KMS-11 (cell line): ENCODE measurements at regions not wholly inside any gene's neighbourhood (a gene's known extent, or its start where the extent isn't known, plus 50 kb on each side); places are given as distances from the start of the nearest gene placed in this dataset.

Experiments
- H2AFZ ChIP-seq: fragments of 200-600 bp; sonication (generic); 2 replicates; pipeline ENCODE4 v1.6.1; 2016; ENCODE audit warnings: antibody characterized with exemption, mixed run types, low read depth
- H3K27ac ChIP-seq: fragments of 200-600 bp; sonication (generic); 2 replicates; pipeline ENCODE4 v1.6.1; 2016; ENCODE audit warnings: mild to moderate bottlenecking, mixed run types
- H3K27me3 ChIP-seq: fragments of 200-600 bp; sonication (generic); 2 replicates; pipeline ENCODE4 v1.6.1; 2017; ENCODE audit warnings: mild to moderate bottlenecking, low read depth, mixed run types, moderate library complexity; ENCODE audit not compliant: insufficient read depth
- H3K36me3 ChIP-seq: fragments of 200-600 bp; sonication (generic); 2 replicates; pipeline ENCODE4 v1.6.1; 2017; ENCODE audit warnings: mild to moderate bottlenecking, mixed run types; ENCODE audit not compliant: insufficient read depth
- H3K4me1 ChIP-seq: fragments of 200-600 bp; sonication (generic); 2 replicates; pipeline ENCODE4 v1.6.1; 2016; ENCODE audit warnings: mild to moderate bottlenecking, low read depth, mixed run types; ENCODE audit not compliant: poor library complexity, severe bottlenecking
- H3K4me2 ChIP-seq: fragments of 200-600 bp; sonication (generic); 2 replicates; pipeline ENCODE4 v1.7.0; 2016; ENCODE audit warnings: mild to moderate bottlenecking, mixed run types
- H3K4me3 ChIP-seq: fragments of 200-600 bp; sonication (generic); IDR thresholded peaks from 2 replicates; pipeline ENCODE4 v1.6.1; 2017; ENCODE audit warnings: low read depth, low read length, mixed read lengths; ENCODE audit not compliant: insufficient read depth
- H3K79me2 ChIP-seq: fragments of 200-600 bp; sonication (generic); 2 replicates; pipeline ENCODE4 v1.6.1; 2016; ENCODE audit warnings: low read depth, mixed run types; ENCODE audit not compliant: insufficient read depth
- H3K9ac ChIP-seq: fragments of 200-600 bp; sonication (generic); 2 replicates; pipeline ENCODE4 v1.6.1; 2016; ENCODE audit warnings: mild to moderate bottlenecking, mixed run types
- H4K20me1 ChIP-seq: fragments of 200-600 bp; sonication (generic); 2 replicates; pipeline ENCODE4 v1.6.1; 2016; ENCODE audit warnings: mild to moderate bottlenecking, mixed run types; ENCODE audit not compliant: insufficient read depth
- TF ChIP-seq, protein P1 (sequence below): fragments of 200-600 bp; sonication (generic); conservative IDR thresholded peaks from 2 replicates; pipeline ENCODE4 v1.6.1; 2017; ENCODE audit warnings: low read depth, mild to moderate bottlenecking, antibody characterized with exemption, low read length, moderate library complexity, mixed read lengths

DNA sequence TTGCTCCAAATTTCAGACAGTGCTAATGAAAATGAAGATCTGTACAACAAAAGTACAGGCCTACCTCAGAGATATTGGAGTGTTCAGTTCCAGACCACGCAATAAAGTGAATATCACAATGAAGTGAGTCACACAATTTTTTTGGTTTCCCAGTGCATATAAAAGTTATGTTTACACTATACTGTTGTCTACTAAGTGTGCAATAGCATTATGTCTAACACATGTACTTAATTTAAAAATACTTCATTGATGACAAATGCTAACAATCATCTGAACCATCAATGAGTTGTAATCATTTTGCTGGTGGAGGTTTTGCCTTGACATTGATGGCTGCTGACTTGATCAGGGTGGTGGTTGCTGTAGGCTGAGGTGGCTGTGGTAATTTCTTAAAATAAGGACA, 60.6 kb upstream of the E2F8 start:
- no peak overlapping the region for H3K27ac ChIP-seq
- H3K79me2 ChIP-seq, result no peaks in the 10 kb centered on the region
- no peaks in the 10 kb centered on the region for H3K4me1 ChIP-seq
- no peak overlapping the region for H2AFZ ChIP-seq
- TF ChIP-seq, protein P1, sequence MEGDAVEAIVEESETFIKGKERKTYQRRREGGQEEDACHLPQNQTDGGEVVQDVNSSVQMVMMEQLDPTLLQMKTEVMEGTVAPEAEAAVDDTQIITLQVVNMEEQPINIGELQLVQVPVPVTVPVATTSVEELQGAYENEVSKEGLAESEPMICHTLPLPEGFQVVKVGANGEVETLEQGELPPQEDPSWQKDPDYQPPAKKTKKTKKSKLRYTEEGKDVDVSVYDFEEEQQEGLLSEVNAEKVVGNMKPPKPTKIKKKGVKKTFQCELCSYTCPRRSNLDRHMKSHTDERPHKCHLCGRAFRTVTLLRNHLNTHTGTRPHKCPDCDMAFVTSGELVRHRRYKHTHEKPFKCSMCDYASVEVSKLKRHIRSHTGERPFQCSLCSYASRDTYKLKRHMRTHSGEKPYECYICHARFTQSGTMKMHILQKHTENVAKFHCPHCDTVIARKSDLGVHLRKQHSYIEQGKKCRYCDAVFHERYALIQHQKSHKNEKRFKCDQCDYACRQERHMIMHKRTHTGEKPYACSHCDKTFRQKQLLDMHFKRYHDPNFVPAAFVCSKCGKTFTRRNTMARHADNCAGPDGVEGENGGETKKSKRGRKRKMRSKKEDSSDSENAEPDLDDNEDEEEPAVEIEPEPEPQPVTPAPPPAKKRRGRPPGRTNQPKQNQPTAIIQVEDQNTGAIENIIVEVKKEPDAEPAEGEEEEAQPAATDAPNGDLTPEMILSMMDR, result no peak
- H3K4me2 ChIP-seq, result no peak overlapping the region
- no peaks in the 10 kb centered on the region for H3K27me3 ChIP-seq
- no peaks in the 10 kb centered on the region for H3K36me3 ChIP-seq
- no peak overlapping the region for H3K4me3 ChIP-seq
- no peaks in the 10 kb centered on the region for H4K20me1 ChIP-seq
- no peak overlapping the region for H3K9ac ChIP-seq

DNA sequence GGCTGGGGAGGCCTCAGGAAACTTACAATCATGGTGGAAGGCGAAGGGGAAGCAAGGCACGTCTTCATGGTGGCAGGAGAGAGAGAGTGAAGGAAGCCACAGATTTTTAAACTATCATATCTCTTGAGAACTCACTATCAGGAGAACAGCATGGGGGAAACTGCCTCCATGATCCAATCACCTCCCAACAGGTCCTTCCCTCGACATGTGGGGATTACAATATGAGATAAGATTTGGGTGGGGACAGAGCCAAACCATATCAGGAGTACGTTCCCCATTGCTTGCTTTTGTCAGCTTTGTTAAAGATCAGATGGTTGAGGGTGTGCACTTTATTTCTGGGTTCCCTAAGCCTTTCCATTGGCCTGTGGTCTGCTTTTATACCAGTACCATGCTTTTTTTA, 53.7 kb upstream of the E2F8 start:
- Histone ChIP-seq H3K79me2 (no peaks in the 10 kb centered on the region; the same call in 1 of the 2 replicates), H3K4me2 (no peak overlapping the region), H4K20me1 (no peaks in the 10 kb centered on the region), H3K4me3 (no peak overlapping the region), H2AFZ (no peak overlapping the region), H3K9ac (no peak overlapping the region), H3K36me3 (no peaks in the 10 kb centered on the region), H3K4me1 (no peaks in the 10 kb centered on the region), H3K27me3 (no peaks in the 10 kb centered on the region), H3K27ac (no peak overlapping the region)
- TF ChIP-seq, protein P1, result no peak

DNA sequence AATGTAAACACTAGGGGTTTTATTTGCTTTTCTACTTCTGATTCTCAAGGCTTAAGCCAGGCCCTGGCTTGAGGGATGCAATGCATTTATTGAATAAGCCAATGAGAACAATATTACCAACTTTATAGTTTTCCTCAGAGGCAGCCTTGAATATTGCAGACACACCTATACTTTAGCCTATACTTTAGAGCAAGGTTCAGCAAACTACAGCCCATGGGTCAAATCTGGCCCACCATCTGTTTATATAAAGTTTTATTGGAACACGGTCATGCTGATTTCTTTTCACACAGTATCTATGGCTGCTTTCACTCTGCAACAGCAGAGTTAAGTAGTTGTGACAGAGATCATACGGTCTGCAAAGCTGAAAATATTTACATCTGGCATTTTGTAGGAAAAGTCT, 50.3 kb upstream of the E2F8 start:
- no peak overlapping the region for H2AFZ ChIP-seq

More for the DNA sequence above, 50.3 kb upstream of the E2F8 start:
- no peak overlapping the region for H3K4me3 ChIP-seq
- no peaks in the 10 kb centered on the region for H4K20me1 ChIP-seq
- H3K4me1 ChIP-seq, result no peaks in the 10 kb centered on the region
- H3K4me2 ChIP-seq, result no peak overlapping the region
- H3K9ac ChIP-seq, result no peak overlapping the region
- TF ChIP-seq, protein P1, result no peak
- no peak overlapping the region for H3K27ac ChIP-seq
- H3K79me2 ChIP-seq, result no peaks in the 10 kb centered on the region; the same call in 1 of the 2 replicates
- no peaks in the 10 kb centered on the region for H3K27me3 ChIP-seq
- no peaks in the 10 kb centered on the region for H3K36me3 ChIP-seq
